ENCODE measurements at regions not wholly inside any gene's neighbourhood (a gene's known extent, or its start where the extent isn't known, plus 50 kb on each side); places are given as distances from the start of the nearest gene placed in this dataset.

- TF ChIP-seq HES1 (IDR thresholded peaks at IDR 0.05; ENCODE audit: low read depth) (no peak), TCF7 (IDR thresholded peaks at IDR 0.05; ENCODE audit: borderline replicate concordance) (no peak), THAP12 (CRISPR knock-in tag; IDR thresholded peaks at IDR 0.05) (no peak), ZNF274 (IDR thresholded peaks at IDR 0.05; ENCODE audit: borderline replicate concordance, low read depth, low read length) (no peak)
Measured at GRCh38 chr4:54165438-54165837, 63.7 kb upstream of the PDGFRA start (continued).

- Histone ChIP-seq H3K9ac (ENCODE audit: insufficient read depth in 1 of 2, low read depth in 2 of 2, low read length in 2 of 2) (no peak overlapping the region), H3K4me1 (replicated peaks in 1 of 2; ENCODE audit: control insufficient read depth in 2 of 2, insufficient read depth in 2 of 2, low read length in 2 of 2) (no peaks in the 10 kb centered on the region), H3K36me3 (ENCODE audit: control insufficient read depth, insufficient read depth, low read length) (no peaks in the 10 kb centered on the region), H3K79me2 (ENCODE audit: control insufficient read depth, insufficient read depth, low read length) (no peaks in the 10 kb centered on the region), H3K9me1 (ENCODE audit: control insufficient read depth, insufficient read depth, low read length) (no peaks in the 10 kb centered on the region), H3K9me3 (replicated peaks; ENCODE audit: control insufficient read depth, insufficient read depth, low read depth, low read length) (no peaks in the 10 kb centered on the region), H3K4me3 (no peak overlapping the region), H3K4me2 (ENCODE audit: insufficient read depth, low read length) (no peak overlapping the region), H3K27ac (ENCODE audit: extremely low read depth, low read depth, low read length) (no peak overlapping the region), H2AFZ (ENCODE audit: low read depth, low read length) (no peak overlapping the region), H4K20me1 (replicated peaks; ENCODE audit: control insufficient read depth, insufficient read depth, low read length) (no peaks in the 10 kb centered on the region; the same call in 1 of the 2 replicates), H3K27me3 (ENCODE audit: control insufficient read depth in 2 of 2, insufficient read depth in 2 of 2, low read length in 2 of 2) (no peaks in the 10 kb centered on the region; a peak in 1 of 5 replicates)
- intact Hi-C loops (cut with micrococcal nuclease) (no loop called here), in situ Hi-C loops (cut with MboI) (no loop called here)
- WGBS (ENCODE audit: insufficient coverage, low coverage, missing lambda C conversion rate), result 0% methylated on average over 3 of the region's 3 CpGs
- ATAC-seq (no peak), FAIRE-seq (no peak), DNase-seq (ENCODE audit: extremely low read depth in 1 of 4, low spot score in 3 of 4) (no peak)
- BruUV-seq (replicated peaks), result no TSS peak
- ChIA-PET CTCF (ENCODE audit: low intra/inter-chr PET ratio) (interaction anchor here (0.7 kb wide), 1 partner anchor 22 kb away, joined by 3 read pairs; no protein-coding TSS in a partner anchor), POLR2A (no interaction called here)
- TF ChIP-seq RB1 (IDR thresholded peaks at IDR 0.05; ENCODE audit: low read depth), result no peak
- TF ChIP-seq BACH1 (tag; IDR thresholded peaks at IDR 0.05), result no peak
- TF ChIP-seq SIN3A (IDR thresholded peaks at IDR 0.05; ENCODE audit: borderline replicate concordance in 2 of 2, control insufficient read depth in 1 of 2, low read depth in 2 of 2, low read length in 2 of 2), result no peak
- no peak for TF ChIP-seq MAFF (IDR thresholded peaks at IDR 0.05; ENCODE audit: low read length)
- TF ChIP-seq ELF1 (tag; IDR thresholded peaks at IDR 0.05), result no peak
- no peak for TF ChIP-seq PHF20 (IDR thresholded peaks at IDR 0.05; ENCODE audit: partially characterized antibody)
- TF ChIP-seq FOXM1 (IDR thresholded peaks at IDR 0.05; ENCODE audit: low read depth), result no peak
- no peak for TF ChIP-seq FOXM1 (CRISPR knock-in tag; IDR thresholded peaks at IDR 0.05; ENCODE audit: low read depth)
- no peak for TF ChIP-seq RFX7 (CRISPR knock-in tag; IDR thresholded peaks at IDR 0.05)
- TF ChIP-seq CHD4 (IDR thresholded peaks at IDR 0.05; ENCODE audit: insufficient read depth, insufficient replicate concordance, low read depth, low read length, poor library complexity, severe bottlenecking), result no peak
- no peak for TF ChIP-seq ELF2 (CRISPR knock-in tag; IDR thresholded peaks at IDR 0.05)
- no peak for TF ChIP-seq MCM5 (IDR thresholded peaks at IDR 0.05; ENCODE audit: low read depth)
- TF ChIP-seq EZH2 (IDR thresholded peaks at IDR 0.05; ENCODE audit: borderline replicate concordance, low read depth, low read length), result no peak
- no peak for TF ChIP-seq DNMT1 (IDR thresholded peaks at IDR 0.05)
- no peak for TF ChIP-seq TEAD2 (tag; IDR thresholded peaks at IDR 0.05)
- no peak for TF ChIP-seq ZNF41 (CRISPR knock-in tag; conservative IDR thresholded peaks at IDR 0.05)
- no peak for TF ChIP-seq SRF (CRISPR knock-in tag; IDR thresholded peaks at IDR 0.05)
Measured at GRCh38 chr4:54167508-54167907, 61.6 kb upstream of the PDGFRA start.
